Suprapubic skin (tissue), 4 donors: ENCODE measurements at regions not wholly inside any gene's neighbourhood (a gene's known extent, or its start where the extent isn't known, plus 50 kb on each side); places are given as distances from the start of the nearest gene placed in this dataset.

Experiments used
- CTCF ChIP-seq, 2 donors: fragments of 200-600 bp in 1 of 2; fragments of 450-650 bp in 1 of 2; sonication (generic) in 1 of 2; IDR thresholded peaks; one replicate each; pipeline ENCODE4 v1.5.1; 2016 to 2019; ENCODE audit warnings: antibody characterized with exemption in 2 of 2, mild to moderate bottlenecking in 1 of 2, moderate library complexity in 1 of 2
- EP300 ChIP-seq: sonication (generic); formaldehyde crosslinking; IDR thresholded peaks from one replicate; pipeline ENCODE4 v1.6.1; 2017; ENCODE audit warnings: antibody characterized with exemption
- POLR2AphosphoS5 ChIP-seq, 3 donors: sonication (generic); formaldehyde crosslinking; IDR thresholded peaks; one replicate each; pipeline ENCODE4 v1.6.1; 2017; ENCODE audit warnings: antibody characterized with exemption in 3 of 3

GRCh38 chr1:72442262-72442661, 159.9 kb upstream of the NEGR1 start:
- TF ChIP-seq CTCF (IDR thresholded peaks at IDR 0.05) (no peak), EP300 (no peak), POLR2AphosphoS5 (IDR thresholded peaks at IDR 0.05) (no peak)
